Stimulated activated CD8-positive, alpha-beta memory T cell treated with anti-CD3 and anti-CD28 coated beads, Interleukin-7, amount 100 ng/mL, for 48 hours (primary cell): ENCODE measurements at regions not wholly inside any gene's neighbourhood (a gene's known extent, or its start where the extent isn't known, plus 50 kb on each side); places are given as distances from the start of the nearest gene placed in this dataset.
"Not testable (repeated sequence)": the region's sequence is repeated elsewhere in the genome, so short reads cannot be mapped to it uniquely, and the experiment has no call there.

ENCODE experiments used
- DNase-seq, 2 donors: peaks; one replicate each; pipeline ENCODE4 v3.0.0-alpha.2; 2020; ENCODE audit warnings: low read depth in 1 of 2; ENCODE audit errors: extremely low read depth in 1 of 2

DNA sequence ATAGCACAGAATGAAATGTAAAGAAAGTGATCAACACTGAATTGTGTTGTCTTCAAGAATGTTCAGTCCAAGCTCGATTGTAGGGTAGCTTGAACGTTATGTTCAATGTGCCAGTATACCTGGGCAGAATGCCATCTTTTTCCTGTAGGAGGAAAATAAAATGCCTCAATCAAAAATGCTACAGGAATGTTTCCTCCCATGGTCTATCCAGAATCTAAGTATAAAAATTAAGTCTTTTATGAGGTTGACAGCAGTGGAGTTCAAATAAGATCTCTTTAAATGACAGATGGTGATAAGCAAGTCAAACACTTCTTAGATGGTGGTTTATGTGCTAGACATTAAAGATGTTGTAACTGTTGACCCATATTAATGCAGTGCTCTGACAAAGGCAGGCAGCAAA, 488.6 kb downstream of the CSNK1G3 start:
- DNase-seq: no peak

DNA sequence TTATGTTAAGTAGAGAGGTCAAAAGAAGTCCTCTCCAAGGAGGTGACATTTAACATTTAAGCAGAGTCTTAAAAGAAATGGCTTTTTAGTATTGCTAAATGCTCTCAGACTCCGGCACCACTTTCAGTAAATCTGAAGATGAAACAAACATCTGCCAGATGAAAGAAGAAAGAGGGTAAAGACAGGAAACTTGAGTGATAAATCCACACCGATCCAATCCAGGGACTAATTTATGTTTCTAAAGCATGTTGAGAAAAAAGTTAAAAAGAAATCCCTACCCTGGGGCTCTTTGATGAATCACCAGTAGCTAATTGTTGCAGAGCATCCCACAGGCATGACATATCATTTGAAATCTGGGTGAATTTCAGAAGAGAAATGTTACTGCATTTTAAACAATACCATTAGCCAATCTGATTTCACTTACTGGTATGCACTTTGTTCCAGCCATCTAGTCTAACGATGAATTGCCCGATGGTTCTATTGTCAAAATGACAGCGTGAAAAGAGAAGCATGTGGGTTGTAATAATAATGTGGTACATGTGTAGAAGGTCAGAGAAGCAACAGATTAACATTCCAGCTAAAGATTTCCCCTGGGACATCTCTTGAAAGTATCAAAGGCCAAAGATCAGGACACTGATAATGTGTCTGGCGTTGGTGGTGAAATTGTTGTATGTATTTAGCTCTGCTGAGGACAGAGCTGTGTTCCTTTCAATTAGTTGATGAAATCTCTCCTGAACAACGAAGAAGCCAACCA, 485.7 kb downstream of the CSNK1G3 start:
- DNase-seq: no peak

DNA sequence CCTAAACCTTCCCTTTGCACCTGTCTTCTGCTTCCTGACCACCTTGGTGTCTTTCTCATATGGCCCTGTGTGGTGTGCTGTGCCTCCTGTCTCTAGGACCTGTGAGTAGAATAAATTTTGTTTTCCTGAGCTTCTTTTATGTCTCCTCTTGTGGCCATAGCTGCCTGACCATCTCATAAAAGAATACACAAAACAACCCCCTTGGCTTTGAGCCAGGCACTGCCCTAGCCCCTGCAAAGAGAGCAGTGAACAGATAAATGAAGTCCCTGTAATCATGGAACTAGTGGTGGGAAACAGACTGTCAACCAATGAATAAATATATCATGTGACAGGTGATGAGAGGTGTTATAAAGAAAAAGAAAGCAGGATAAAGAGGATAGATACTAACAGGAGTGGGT, 485.1 kb downstream of the CSNK1G3 start:
- DNase-seq: no peak

DNA sequence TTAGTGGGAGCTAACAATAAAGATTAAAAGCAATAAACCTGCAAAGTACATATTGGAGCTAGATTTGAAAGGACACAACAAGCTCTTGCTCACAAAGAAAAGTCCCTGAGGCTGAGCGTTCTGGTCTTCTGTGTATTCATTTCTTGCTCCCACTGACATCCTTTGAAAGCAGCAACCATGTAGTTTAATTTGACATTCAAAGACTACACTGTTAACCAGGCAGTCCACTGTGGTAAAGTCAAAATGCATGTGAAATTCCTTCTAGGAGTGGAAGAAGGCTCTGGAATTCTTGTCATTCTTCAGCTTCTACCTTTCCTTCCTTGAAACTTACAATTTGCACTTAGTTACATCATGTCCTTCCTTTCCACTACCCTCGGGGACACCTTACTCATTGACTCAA, 480.7 kb downstream of the CSNK1G3 start:
- no peak for DNase-seq

DNA sequence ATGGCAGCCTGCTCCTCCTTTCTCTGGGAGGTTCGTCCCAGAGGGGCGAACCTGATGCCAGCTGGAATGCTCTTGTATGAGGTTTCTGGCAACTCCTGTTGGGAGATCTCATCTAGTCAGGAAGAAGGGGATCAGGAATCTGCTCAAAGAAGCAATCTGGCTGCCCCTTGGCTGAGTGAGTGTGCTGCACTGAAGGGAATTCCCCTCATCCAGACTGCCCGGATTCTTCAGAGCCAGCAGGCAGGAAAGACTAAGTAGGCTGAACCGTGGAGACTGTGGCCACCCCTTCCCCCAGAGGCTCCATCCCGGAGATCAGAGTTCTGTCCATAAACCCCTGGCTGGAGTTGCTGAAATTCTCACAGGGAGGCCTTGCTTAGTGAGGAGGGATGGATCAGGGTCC, 476.0 kb downstream of the CSNK1G3 start:
- DNase-seq: no peak

DNA sequence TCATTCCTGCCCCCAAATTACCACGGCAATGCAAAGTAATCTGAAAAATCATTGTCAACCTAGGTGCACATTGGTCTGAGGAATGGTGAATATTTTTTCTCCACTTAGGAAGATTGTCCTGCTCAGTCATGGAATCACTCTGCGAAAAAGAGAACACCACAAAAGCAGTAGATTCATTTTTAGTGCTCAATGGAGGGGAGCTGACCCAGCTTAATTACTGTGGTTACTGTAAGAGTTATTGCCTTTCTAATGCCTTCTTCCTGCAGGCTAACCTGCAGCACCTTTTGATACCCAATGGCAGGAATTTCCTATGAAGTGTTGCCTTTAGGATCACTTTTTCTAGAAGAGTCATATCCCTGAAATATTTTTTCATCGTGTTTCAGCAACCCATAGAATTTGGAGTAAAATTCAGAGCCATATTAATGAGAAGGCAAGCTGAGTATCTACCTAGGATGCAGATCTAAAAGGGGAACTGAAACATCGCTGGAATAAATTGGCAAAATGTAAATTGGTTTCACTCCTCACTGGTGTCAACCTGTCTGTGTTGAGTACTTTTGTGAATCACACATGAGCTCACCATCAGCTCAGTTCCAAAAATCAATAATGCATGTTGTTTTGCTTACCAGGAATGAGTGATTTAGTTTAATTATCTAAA, 464.5 kb downstream of the CSNK1G3 start:
- no peak for DNase-seq

DNA sequence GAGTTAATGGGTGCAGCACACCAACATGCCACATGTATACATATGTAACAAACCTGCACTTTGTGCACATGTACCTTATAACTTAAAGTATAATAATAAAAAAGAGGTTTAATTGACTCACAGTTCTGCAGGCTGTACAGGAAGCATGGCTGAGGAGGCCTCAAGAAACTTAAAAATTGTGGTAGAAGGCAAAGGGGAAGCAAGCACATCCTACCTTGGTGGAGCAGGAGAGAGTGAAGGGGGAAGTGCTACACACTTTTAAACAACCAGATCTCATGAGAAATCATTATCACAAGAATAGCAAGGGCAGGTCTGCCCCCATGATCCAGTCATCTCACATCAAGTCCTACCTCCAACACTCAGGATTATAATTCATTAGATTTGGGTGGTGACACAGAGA, 463.5 kb downstream of the CSNK1G3 start:
- not testable (repeated sequence) for DNase-seq

DNA sequence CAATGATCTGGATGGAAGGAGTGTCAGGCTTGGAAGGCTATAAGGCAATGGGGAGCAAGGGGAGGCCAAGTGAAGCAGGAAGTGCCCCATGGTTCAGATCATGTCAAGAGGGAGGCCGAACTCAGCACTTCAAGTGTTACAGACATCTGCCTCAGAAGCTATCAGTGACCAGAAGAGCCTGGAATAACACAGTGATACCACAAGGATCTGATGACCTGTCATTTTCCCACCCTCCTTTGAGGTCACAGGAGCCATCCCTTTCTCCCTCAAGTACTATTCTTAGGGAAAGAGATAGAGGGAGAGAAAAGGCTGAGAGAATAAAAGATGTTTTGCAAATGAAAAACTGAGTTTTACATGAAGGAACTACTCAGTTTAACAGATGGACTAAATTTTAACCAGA, 454.8 kb downstream of the CSNK1G3 start:
- DNase-seq: no peak

DNA sequence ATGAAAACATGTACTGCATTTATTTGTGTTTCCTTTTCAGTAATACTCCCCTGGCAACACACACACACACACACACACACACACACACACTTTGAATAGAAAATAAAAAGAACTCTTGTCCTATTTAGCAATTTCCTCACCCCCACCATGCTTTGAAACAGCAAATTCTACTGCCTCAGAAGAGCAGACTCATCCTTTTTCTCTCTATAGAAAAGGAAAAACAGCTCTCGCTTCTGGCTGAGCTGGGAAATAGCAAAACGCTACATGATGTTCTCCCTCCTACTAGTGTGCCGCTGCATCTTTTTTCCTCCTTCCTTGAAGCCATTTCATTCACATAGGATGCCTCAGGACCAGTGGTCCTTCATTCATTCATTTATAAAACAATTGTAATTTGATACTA, 453.6 kb downstream of the CSNK1G3 start:
- no peak for DNase-seq

DNA sequence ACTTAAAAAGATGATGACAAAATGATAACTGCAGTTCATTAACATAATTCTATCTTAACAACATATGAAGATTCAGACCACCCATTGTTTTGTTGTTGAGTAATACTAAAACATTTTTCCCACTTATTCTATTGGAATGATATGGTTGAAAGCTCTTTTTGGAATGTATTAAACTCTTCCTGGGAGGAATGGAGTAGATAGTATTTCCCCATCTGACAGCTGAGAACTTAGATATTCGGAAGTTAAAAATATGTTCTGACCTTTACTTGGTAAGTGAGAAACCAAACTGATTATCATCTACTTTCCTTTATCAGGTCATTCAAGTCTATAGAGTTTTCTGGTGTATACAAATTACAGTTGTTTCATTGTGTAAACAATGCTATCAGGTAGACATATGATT, 452.9 kb downstream of the CSNK1G3 start:
- DNase-seq: no peak

DNA sequence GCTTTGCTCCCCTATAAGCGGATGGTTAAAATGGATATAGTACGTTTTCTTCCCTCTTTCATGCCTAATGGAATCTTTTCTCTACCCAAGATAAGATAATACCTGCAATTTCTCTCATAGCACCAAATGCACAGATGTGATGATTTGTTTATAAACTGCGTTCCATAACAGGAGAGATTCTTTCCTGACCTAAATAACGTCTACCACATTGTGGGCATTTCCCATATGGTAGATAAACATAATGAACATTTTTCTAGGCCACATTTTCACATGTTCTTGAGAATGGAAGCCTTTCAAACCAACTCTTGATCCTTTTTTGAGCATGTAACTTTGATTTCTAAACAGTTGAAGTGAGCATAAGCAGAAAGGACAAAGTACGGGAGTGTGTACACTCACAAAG, 448.5 kb downstream of the CSNK1G3 start:
- DNase-seq: no peak

DNA sequence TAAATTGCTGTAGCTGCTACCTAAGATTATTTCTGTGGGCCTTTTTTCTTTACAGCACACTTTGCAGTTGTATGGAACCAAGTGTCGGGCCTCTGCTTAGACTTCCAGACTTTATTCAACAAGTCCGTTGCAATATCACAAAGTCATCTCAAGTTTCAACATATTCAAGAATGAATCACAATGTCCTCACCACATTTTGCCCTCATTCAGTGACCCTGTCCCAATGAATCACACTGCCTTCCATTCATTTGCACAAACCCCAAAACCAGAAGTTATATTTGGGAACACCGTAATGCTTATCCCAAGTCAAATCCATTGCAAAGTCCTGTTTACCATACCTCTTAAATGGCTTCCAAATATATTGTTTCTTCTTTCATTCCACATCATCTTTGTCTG, 439.6 kb downstream of the CSNK1G3 start:
- DNase-seq: no peak

DNA sequence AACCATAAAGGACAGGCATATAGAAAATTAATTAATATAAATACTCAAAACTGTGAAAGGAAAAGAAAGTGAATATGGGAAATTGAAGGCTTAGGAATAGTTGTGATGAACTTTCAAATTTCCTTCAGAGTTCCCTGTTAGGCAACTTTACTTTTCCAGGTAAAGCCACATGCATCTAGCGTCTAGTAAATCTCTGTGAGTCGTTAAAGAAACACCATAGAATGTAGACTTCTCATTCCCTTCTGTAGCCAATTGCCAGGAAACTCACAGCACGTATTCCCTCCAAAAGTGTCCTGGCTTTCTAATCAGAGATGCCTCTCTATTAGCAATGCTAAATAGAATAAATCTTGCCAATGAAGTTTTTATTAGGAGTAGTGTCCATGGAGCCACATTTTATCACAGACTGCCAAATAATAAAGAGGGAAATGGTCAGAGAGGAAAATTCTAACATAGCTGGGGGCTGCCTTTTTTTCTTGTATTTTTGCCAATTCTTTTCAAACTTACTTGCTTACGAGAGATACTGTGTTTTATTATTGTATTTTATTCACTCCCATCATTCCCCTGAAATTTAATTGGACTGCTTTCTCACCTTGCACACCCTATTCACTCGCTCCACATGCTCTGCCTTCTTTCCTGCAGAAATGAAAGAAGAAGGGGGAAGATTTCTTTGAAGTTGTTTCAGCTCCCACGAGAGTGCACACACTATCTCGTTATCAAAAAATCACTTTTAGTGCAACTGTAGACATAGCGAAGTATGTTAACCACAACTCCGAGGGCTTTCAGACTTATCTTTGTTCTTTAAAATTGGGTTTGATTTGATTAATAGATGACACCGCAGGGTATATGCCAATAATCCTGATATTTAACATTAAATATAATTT, 439.0 kb downstream of the CSNK1G3 start:
- no peak for DNase-seq

DNA sequence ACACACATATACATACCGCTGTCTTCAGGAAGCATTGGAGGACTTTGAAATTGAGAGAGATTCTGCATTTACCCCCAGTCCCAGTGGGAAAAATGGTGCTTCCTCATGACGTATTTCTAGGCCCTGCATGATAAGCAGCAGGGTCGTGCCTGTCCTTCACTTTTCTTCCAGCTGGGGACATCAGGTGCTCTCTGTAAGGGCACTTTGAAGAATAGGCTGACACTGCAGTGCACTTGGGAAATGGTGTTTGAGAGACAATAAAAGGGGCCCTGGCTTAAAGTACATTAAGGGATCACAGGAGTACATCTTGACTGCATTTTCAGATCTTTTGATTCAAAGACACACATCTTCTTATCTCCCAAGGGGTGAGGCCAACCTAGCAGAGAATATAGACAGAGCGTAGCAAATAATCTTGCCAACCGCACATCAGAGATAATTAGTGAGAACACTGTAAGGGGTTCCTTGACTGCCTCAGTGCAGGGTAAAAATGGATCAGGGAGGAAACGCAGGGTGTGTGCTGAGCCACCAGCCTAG, 437.9 kb downstream of the CSNK1G3 start:
- no peak for DNase-seq

DNA sequence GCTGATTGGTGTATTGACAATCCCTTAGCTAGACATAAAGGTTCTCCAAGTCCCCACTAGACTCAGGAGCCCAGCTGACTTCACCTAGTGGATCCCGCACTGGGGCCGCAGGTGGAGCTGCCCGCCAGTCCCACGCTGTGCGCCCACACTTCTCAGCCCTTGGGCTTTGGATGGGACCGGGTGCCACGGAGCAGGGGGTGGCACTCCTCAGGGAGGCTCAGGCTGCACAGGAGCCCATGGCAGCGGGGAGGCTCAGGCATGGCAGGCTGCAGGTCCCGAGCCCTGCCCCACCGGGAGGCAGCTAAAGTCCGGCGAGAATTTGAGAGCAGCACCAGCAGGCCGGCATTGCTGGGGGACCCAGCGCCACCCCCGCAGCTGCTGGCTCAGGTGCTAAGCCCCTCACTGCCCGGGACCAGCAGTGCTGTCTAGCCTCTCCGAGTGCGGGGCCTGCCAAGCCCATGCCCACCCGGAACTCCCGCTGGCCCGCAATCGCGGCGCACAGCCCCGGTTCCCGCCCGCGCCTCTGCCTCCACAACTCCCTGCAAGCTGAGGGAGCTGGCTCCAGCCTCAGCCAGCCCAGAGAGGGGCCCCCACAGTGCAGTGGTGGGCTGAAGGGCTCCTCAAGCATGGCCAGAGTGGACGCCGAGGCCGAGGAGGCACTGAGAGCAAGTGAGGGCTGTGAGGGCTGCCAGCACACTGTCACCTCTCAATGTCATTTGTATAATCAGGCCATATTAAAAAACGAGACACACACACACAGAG, 437.2 kb downstream of the CSNK1G3 start:
- DNase-seq: no peak

DNA sequence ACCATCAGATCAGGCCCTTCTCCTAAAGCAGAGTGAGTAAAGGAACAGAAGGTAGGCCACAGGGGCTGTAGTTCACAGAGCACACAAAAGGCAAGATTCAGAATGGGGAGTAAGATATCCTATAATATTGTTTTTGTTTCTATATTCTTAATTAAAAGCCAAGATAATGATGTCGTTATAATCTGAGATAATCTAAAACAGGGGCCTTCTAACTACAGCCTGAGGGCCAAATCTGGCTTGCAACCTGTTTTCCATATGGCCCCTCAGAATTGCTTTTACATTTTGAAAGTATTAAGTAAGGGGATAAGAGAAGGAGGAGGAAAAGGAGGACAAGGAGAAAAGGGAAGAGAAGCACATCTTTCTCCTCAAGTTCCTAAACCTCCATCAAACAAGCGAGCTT, 435.8 kb downstream of the CSNK1G3 start:
- DNase-seq: no peak

DNA sequence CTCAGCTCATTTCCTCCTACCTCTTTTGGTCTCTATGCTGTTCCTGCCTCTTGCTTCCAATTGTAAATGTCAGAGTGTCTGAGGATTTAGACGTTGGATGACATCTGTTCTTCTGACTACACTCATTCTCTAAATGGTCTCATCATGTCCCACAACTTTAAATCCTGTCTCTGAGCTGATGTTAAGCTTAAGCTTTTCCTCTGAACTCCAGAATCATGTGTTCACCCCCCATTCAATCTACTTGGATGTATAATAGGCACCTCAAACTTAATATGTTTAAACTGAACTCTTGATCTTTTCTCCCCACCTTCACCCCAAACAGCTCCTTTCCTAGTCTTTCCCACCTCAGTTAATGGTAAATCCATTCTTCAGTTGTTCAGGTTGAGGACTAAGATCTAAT, 433.6 kb downstream of the CSNK1G3 start:
- DNase-seq: no peak

DNA sequence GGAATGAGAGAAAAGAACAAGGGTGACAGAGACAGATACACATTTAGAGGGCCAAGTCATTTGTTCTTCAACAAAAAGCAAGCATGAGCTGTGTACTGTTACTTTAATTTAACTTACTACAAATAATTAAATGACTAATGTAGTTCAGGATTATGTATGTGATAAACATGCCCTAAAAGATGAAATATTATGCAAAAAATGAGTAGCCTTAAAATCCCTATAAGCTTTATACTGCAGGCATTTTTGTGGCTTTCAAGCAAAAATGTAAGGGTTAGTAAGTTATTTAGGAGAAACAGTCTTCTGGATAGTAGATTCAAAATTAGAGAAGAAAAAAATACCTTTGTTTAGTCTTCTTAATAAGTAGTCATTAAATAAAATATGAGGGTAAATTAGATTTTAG, 431.2 kb downstream of the CSNK1G3 start:
- DNase-seq: no peak

DNA sequence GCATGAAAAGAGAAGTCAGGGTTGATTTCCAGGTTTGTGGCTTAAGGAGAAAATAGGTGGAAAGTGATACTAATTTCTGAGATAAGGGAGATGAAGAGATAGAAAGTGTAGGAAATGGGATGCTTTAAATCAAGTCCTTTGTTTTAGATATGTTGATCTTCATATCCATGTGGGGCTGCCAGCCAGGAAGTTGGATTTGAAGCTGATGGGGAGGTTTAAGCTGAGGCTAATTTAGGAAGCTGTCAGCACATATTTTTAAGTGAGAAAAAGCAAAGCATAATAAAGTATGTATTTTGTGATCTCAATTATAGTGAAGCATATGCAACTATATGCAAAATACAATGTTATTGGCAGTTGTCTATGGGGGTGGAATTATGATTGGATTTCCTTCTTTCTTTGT, 428.4 kb downstream of the CSNK1G3 start:
- no peak for DNase-seq

DNA sequence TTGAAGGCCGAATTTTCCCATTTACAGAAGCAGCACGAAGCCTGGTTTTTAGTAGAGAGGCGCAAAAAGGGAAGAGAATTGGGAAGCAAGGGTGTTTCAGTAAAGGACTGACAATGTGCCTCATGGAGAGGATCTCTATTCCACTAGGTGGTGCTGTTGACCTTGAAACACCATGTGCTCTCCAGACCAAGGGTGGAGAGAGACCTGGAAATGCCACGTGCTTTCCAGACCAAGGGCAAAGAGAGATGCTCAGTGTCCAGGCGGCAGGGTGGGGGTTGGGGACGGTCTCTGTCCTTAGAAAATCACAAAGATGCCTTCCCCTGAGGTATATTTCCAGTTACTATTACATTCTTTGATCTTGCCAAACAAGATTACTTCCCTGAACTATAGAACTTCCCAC, 425.3 kb downstream of the CSNK1G3 start:
- no peak for DNase-seq

DNA sequence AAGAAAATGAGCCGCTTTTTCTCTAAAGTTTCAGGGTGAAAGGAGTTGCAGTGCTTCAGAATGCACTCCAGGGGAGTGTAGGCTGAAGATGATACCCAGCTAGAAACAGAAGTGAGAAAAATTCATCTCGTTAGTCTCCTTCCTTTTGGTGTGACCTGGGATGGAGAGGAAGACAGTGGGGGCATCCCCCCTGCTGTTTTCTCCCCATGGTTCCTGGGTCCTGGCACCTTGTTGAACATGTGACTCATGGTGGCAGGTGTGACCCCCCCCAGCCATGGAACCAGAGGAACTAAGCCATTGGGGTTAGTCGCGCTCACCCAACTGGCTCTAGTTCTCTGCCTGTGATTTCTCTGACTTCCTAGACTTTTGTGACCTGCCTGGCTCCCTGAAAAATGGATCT, 424.6 kb downstream of the CSNK1G3 start:
- no peak for DNase-seq
